Cardiac muscle cell (in vitro differentiated cells and primary cell): ENCODE measurements at regions not wholly inside any gene's neighbourhood (a gene's known extent, or its start where the extent isn't known, plus 50 kb on each side); places are given as distances from the start of the nearest gene placed in this dataset.

ENCODE experiments used
- DNase-seq, 2 donors: peaks; one replicate each; pipeline versions ENCODE4 v3.0.0 to v3.0.0-alpha.2; 2010 to 2017; ENCODE audit warnings: low read depth in 1 of 2, low spot score in 1 of 2
- H3K27ac ChIP-seq: fragments of 200-600 bp; sonication (generic); 2 replicates; pipeline ENCODE4 v1.5.1; 2016
- H3K27me3 ChIP-seq: fragments of 200-600 bp; sonication (generic); 2 replicates; pipeline ENCODE4 v1.6.0; 2016; ENCODE audit warnings: control low read depth
- H3K36me3 ChIP-seq: fragments of 200-600 bp; sonication (generic); 2 replicates; pipeline ENCODE4 v1.5.1; 2016; ENCODE audit warnings: control low read depth
- H3K4me1 ChIP-seq: fragments of 200-600 bp; sonication (generic); 2 replicates; pipeline ENCODE4 v1.8.1; 2017; ENCODE audit warnings: low read depth, mild to moderate bottlenecking, mixed run types
- H3K4me3 ChIP-seq: fragments of 200-600 bp; sonication (generic); 2 replicates; pipeline ENCODE4 v1.5.1; 2016; ENCODE audit warnings: mild to moderate bottlenecking
- H3K9me3 ChIP-seq: fragments of 200-600 bp; sonication (generic); 2 replicates; pipeline ENCODE4 v1.5.1; 2017; ENCODE audit warnings: low read depth, mild to moderate bottlenecking, control low read depth
- TF ChIP-seq, protein P1 (sequence below): IDR thresholded peaks from 2 replicates; pipeline ENCODE4 v1.5.1; 2012; ENCODE audit warnings: low read depth, mild to moderate bottlenecking, low read length

DNA sequence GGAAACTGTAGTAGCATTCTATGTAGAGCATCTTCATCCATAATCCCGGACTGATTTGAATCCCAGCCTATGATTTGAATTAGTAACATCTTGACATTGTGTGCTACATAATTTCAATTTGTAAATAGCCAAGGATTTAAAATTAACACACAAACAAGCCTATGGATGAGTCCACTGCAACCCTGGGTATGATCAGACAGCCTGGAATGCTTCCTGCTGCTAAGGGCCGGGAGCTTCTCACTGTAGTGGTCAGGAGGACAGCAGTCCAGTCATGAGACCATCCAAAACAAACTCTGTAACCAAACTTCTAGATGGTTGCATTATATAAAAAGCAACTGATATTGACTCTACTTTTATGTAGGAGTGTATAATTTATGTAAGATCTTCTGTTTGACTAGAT is 539.3 kb downstream of the MTRR start:
- DNase-seq: no peak
- no peaks in the 10 kb centered on the region for H3K36me3 ChIP-seq
- H3K4me3 ChIP-seq: no peak overlapping the region
- H3K27me3 ChIP-seq: no peaks in the 10 kb centered on the region
- H3K4me1 ChIP-seq: no peaks in the 10 kb centered on the region
- H3K27ac ChIP-seq: no peak overlapping the region
- TF ChIP-seq, protein P1, sequence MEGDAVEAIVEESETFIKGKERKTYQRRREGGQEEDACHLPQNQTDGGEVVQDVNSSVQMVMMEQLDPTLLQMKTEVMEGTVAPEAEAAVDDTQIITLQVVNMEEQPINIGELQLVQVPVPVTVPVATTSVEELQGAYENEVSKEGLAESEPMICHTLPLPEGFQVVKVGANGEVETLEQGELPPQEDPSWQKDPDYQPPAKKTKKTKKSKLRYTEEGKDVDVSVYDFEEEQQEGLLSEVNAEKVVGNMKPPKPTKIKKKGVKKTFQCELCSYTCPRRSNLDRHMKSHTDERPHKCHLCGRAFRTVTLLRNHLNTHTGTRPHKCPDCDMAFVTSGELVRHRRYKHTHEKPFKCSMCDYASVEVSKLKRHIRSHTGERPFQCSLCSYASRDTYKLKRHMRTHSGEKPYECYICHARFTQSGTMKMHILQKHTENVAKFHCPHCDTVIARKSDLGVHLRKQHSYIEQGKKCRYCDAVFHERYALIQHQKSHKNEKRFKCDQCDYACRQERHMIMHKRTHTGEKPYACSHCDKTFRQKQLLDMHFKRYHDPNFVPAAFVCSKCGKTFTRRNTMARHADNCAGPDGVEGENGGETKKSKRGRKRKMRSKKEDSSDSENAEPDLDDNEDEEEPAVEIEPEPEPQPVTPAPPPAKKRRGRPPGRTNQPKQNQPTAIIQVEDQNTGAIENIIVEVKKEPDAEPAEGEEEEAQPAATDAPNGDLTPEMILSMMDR: no peak
- no peaks in the 10 kb centered on the region for H3K9me3 ChIP-seq

DNA sequence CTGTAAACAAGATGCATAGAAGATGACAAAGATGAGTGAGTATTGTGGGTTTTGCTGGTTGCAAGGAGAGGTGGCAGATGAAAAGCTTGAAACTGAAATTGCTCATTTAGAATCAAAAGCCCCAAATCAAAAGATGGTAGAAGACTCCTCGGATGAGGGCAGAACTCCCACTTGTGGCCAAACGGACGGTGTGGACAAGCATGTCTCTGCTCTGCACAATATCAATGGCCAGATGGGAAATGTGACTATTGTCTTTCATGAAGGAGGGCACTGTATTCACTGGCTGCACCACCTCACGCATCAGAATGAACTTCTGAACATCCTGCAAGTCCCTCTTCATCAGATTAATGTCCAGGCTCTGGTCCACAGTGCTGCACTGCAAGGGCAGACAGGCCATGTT is 541.7 kb downstream of the MTRR start:
- Histone ChIP-seq H3K4me3 (no peak overlapping the region), H3K27me3 (no peaks in the 10 kb centered on the region), H3K4me1 (no peaks in the 10 kb centered on the region), H3K9me3 (no peaks in the 10 kb centered on the region), H3K36me3 (no peaks in the 10 kb centered on the region), H3K27ac (no peak overlapping the region)
- TF ChIP-seq, protein P1: no peak
- no peak for DNase-seq

DNA sequence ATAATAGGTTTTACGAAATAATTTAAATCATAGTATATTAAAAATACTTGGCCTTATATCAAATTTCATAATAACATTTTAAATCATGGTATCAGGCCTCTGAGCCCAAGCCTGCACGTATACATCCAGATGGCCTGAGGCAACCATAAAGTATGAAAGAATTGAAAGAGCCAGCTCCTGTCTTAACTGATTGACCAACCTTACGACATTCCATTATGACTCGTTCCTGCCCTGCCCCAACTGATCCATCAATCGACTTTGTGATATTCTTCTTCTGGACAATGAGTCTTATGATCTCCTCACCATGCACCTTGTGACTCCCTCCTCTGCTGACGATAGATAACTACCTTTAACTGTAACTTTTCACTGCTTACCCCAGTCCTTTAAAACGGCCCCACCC is 545.0 kb downstream of the MTRR start:
- TF ChIP-seq, protein P1: no peak
- no peaks in the 10 kb centered on the region for H3K9me3 ChIP-seq
- H3K27me3 ChIP-seq: no peaks in the 10 kb centered on the region

DNA sequence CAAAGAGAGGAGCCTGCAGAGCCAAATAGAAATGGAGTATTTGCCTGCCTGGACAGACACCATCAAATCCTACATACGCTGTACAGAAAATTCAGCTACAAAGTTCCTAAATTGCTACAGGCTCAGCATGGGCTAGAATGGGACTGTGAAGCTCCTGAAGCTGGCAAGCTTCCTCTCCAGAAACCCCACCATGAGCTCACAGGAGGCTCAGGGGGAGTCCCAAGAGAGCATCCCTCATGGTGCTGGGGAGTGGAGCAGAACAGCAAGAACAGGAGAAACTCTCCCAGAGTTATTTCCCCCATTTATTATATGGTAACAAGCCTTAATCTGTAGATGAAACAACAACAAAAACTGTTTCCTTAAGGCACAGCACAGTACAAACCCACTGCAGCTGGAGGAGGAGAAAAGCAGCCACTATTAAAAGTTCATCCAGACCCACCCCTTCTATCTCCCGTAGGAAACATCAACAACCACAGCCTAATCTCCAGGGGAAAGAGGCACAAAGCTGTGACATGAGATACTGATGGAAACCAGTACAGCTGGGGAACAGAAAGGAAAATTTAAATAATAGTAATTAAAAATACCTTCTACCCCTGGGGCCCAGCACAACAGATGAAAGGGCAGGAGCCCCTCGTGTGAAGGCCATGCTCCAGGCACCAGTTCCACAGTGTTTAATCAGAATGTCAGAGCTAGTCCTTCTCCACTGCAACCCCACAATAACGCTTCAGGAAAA is 548.5 kb downstream of the MTRR start:
- Histone ChIP-seq H3K9me3 (no peaks in the 10 kb centered on the region), H3K36me3 (no peaks in the 10 kb centered on the region), H3K27me3 (no peaks in the 10 kb centered on the region), H3K27ac (no peak overlapping the region), H3K4me1 (no peaks in the 10 kb centered on the region), H3K4me3 (no peak overlapping the region)
- peak in 1 of 2 donors; percentile 11 for DNase-seq
- TF ChIP-seq, protein P1: no peak

More for the DNA sequence above, 545.0 kb downstream of the MTRR start:
- Histone ChIP-seq H3K4me3 (no peak overlapping the region), H3K4me1 (no peaks in the 10 kb centered on the region), H3K36me3 (no peaks in the 10 kb centered on the region), H3K27ac (no peak overlapping the region)
- DNase-seq: no peak

DNA sequence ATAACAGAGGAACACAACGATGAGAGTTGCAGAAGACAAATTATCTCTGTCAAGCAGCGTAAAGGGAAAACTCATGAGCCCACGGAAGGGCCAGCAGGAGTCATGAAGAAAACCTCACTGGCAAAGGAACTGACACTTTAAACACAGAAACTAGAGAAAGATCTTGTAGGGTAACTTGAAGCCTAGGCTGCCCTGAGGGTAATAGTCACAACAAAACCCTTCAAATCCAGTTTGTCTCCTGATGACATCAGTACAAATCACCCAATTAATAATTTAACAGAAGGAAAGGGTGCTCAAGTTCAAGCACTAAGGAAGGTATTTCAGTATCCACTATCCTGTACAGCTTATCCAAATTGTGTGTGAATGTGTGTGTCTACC is 549.1 kb downstream of the MTRR start:
- no peak overlapping the region for H3K27ac ChIP-seq
- no peak overlapping the region for H3K4me3 ChIP-seq
- TF ChIP-seq, protein P1: no peak
- H3K27me3 ChIP-seq: no peaks in the 10 kb centered on the region
- no peak for DNase-seq
- H3K4me1 ChIP-seq: no peaks in the 10 kb centered on the region
- no peaks in the 10 kb centered on the region for H3K36me3 ChIP-seq
- H3K9me3 ChIP-seq: no peaks in the 10 kb centered on the region
